ENCODE measurements at regions not wholly inside any gene's neighbourhood (a gene's known extent, or its start where the extent isn't known, plus 50 kb on each side); places are given as distances from the start of the nearest gene placed in this dataset.

GRCh38 chr3:72460205-72461174, 387.8 kb downstream of the SHQ1 start:
- no peak for FAIRE-seq
- no peak overlapping the region for H3K27ac ChIP-seq (ENCODE audit: insufficient read depth, low read depth, low read length)
- H3K4me2 ChIP-seq (ENCODE audit: insufficient read depth, low read length): no peak overlapping the region
- no peaks in the 10 kb centered on the region for H4K20me1 ChIP-seq (replicated peaks; ENCODE audit: control insufficient read depth, extremely low read depth, insufficient read depth, low read length)
- H3K4me1 ChIP-seq (ENCODE audit: control insufficient read depth, extremely low read depth, insufficient read depth, low read length): peaks cover 2% of the 10 kb centered on the region
- TF ChIP-seq CTCF (IDR thresholded peaks at IDR 0.05; ENCODE audit: extremely low read depth in 1 of 2, insufficient read depth in 1 of 2, low read depth in 1 of 2, low read length in 2 of 2): no peak
- no peak for TF ChIP-seq EZH2 (IDR thresholded peaks at IDR 0.05; ENCODE audit: borderline replicate concordance, low read depth, low read length, severe bottlenecking)
- TF ChIP-seq FOS (IDR thresholded peaks at IDR 0.05; ENCODE audit: borderline replicate concordance, insufficient read depth, low read length): no peak
- TF ChIP-seq GATA2 (IDR thresholded peaks at IDR 0.05; ENCODE audit: insufficient read depth, insufficient read length, low read depth, low read length): no peak
- no peak for TF ChIP-seq POLR2AphosphoS5 (IDR thresholded peaks at IDR 0.05; ENCODE audit: insufficient read depth, low read depth, low read length)
- TF ChIP-seq JUN (IDR thresholded peaks at IDR 0.05; ENCODE audit: borderline replicate concordance, insufficient read depth, insufficient read length, low read depth): no peak
- no peak for TF ChIP-seq POLR2A (IDR thresholded peaks at IDR 0.05; ENCODE audit: low read depth, low read length)
- DNase-seq (ENCODE audit: low read depth, low spot score): no peak
- peaks cover 2 to 13% of the 10 kb centered on the region in 2 experiments for H3K27me3 ChIP-seq (ENCODE audit: control insufficient read depth in 2 of 2, insufficient read depth in 2 of 2, low read length in 2 of 2)
- dilution Hi-C loops (cut with MboI; ENCODE audit: extremely low pct_ligation_motif_present, low sequenced_read_pairs) (no loop called here), intact Hi-C loops (cut with micrococcal nuclease) (no loop called here)
- H3K9me3 ChIP-seq (replicated peaks; ENCODE audit: control insufficient read depth, insufficient read depth, low read length): no peaks in the 10 kb centered on the region
- H3K9ac ChIP-seq (replicated peaks; ENCODE audit: extremely low read depth, insufficient read depth, low read length): no peak overlapping the region
- no peaks in the 10 kb centered on the region for H3K9me1 ChIP-seq (replicated peaks; ENCODE audit: control insufficient read depth, extremely low read depth, insufficient read depth, low read length)
- POLR2A ChIA-PET: no interaction called here
- CTCF ChIA-PET: no interaction called here
- no TSS peak for BruUV-seq (replicated peaks)
- H3K4me3 ChIP-seq (replicated peaks in 1 of 3; ENCODE audit: insufficient read depth in 1 of 3, low read depth in 1 of 3, low read length in 3 of 3): no peak overlapping the region
- no peaks in the 10 kb centered on the region for H3K79me2 ChIP-seq (ENCODE audit: control insufficient read depth, insufficient read depth, low read length)
- H2AFZ ChIP-seq (ENCODE audit: low read depth, low read length): no peak overlapping the region
- H3K36me3 ChIP-seq (ENCODE audit: control insufficient read depth in 2 of 2, extremely low read depth in 1 of 2, insufficient read depth in 2 of 2, low read length in 2 of 2): no peaks in the 10 kb centered on the region

All from endothelial cell of umbilical vein (primary cell).